ENCODE measurements at regions not wholly inside any gene's neighbourhood (a gene's known extent, or its start where the extent isn't known, plus 50 kb on each side); places are given as distances from the start of the nearest gene placed in this dataset.

- Mint-ChIP-seq H3K4me3 (ENCODE audit: unreplicated experiment) (no peak overlapping the region), H3K9me3 (ENCODE audit: low read depth) (peaks cover 8% of the 10 kb centered on the region), H3K4me1 (ENCODE audit: low read depth) (no peaks in the 10 kb centered on the region), H3K27ac (ENCODE audit: unreplicated experiment) (no peak overlapping the region), H3K27me3 (ENCODE audit: low read depth) (peaks cover 47% of the 10 kb centered on the region), H3K36me3 (ENCODE audit: low read depth) (no peaks in the 10 kb centered on the region)
- TF ChIP-seq CTCF (IDR thresholded peaks at IDR 0.05): no peak
- peak; percentile 72 for DNase-seq (ENCODE audit: low spot score)
Measured at GRCh38 chr16:89034573-89034961, 57.6 kb upstream of the CBFA2T3 start.

- DNase-seq (ENCODE audit: low spot score): no peak
- Mint-ChIP-seq H3K4me3 (ENCODE audit: unreplicated experiment) (no peak overlapping the region), H3K27me3 (ENCODE audit: low read depth) (peaks cover 47% of the 10 kb centered on the region), H3K9me3 (ENCODE audit: low read depth) (peaks cover 8% of the 10 kb centered on the region), H3K36me3 (ENCODE audit: low read depth) (no peaks in the 10 kb centered on the region), H3K27ac (ENCODE audit: unreplicated experiment) (no peak overlapping the region), H3K4me1 (ENCODE audit: low read depth) (no peaks in the 10 kb centered on the region)
- TF ChIP-seq CTCF (IDR thresholded peaks at IDR 0.05): no peak
Measured at GRCh38 chr16:89034971-89035668, 58.1 kb upstream of the CBFA2T3 start.

DNA sequence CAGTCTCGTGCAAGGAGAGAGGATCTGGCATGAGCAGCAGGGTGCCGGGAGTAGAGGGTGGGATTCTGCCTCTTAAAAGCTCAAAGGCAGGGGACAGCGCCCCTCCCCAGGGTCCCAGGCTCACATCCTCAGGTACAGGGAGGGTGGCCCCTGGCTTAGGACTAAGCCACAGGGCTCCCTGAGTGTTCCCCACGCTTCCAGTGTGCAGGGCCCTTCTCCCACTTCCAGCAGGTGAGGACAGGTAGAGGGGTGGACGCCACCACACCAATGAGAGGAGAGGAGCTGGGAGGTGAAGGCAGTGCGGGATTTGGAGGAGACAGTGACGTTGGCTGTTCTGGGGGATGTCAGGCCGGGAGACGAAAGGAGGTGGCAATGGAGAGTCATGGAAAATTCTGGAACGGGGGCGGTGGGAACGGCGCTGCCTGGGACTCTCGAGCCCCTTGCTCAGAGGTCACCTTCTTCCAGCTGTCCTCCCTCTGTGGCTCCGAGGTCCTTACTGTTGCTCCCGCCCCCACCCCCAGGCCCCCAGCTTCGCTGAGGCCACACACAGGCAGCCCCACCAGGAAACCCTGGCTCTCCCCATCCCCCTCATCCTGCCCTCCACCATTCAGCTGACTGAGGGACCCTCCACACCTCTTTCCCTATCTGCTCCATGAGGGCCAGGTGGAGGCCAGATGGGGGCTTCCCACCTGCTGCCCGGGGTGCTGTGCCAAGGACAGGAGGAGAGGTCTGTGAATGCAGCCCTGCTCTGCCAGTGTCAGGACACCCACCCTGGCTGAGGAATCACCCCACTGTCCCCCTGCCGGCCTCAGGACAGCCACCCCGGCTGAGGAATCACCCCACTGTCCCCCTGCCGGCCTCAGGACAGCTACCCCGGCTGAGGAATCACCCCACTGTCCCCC, 57.7 kb upstream of the ACSF3 start:
- Mint-ChIP-seq H3K4me1 (ENCODE audit: low read depth) (no peaks in the 10 kb centered on the region), H3K36me3 (ENCODE audit: low read depth) (no peaks in the 10 kb centered on the region), H3K27me3 (ENCODE audit: low read depth) (peaks cover 45% of the 10 kb centered on the region), H3K4me3 (ENCODE audit: unreplicated experiment) (no peak overlapping the region), H3K27ac (ENCODE audit: unreplicated experiment) (no peak overlapping the region), H3K9me3 (ENCODE audit: low read depth) (peaks cover 5% of the 10 kb centered on the region)
- DNase-seq (ENCODE audit: low spot score): peak; percentile 78
- no peak for TF ChIP-seq CTCF (IDR thresholded peaks at IDR 0.05)

DNA sequence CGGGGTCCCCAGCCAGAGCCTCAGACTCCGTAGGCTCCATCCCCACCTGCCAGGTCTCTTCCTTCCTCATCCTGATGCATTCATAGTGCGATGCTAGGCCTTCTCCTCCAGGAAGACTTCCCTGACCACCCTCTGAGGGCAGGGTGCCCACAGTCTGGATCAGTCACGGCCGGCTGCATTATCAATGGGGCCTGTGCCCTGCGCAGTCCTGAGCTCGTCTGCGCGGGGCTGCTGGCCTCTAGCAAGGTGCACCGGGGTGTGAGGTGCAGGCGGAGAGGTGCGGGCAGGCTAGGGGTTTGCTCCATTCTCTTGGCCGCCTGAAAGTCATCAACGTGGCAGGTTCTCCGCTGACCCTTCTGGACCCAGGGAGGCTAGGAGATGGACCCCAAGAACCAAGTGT, 56.9 kb upstream of the ACSF3 start:
- DNase-seq (ENCODE audit: low spot score): peak; percentile 79
- TF ChIP-seq CTCF (IDR thresholded peaks at IDR 0.05): no peak
- Mint-ChIP-seq H3K4me3 (ENCODE audit: unreplicated experiment) (no peak overlapping the region), H3K36me3 (ENCODE audit: low read depth) (no peaks in the 10 kb centered on the region), H3K4me1 (ENCODE audit: low read depth) (no peaks in the 10 kb centered on the region), H3K27ac (ENCODE audit: unreplicated experiment) (no peak overlapping the region), H3K27me3 (ENCODE audit: low read depth) (peaks cover 44% of the 10 kb centered on the region), H3K9me3 (ENCODE audit: low read depth) (no peaks in the 10 kb centered on the region)

GRCh38 chr16:89037261-89038152, 56.1 kb upstream of the ACSF3 start:
- H3K4me3 Mint-ChIP-seq (ENCODE audit: unreplicated experiment): no peak overlapping the region
- no peaks in the 10 kb centered on the region for H3K4me1 Mint-ChIP-seq (ENCODE audit: low read depth)
- H3K36me3 Mint-ChIP-seq (ENCODE audit: low read depth): no peaks in the 10 kb centered on the region
- no peak for TF ChIP-seq CTCF (IDR thresholded peaks at IDR 0.05)
- H3K27me3 Mint-ChIP-seq (ENCODE audit: low read depth): peaks cover 37% of the 10 kb centered on the region
- H3K27ac Mint-ChIP-seq (ENCODE audit: unreplicated experiment): no peak overlapping the region
- H3K9me3 Mint-ChIP-seq (ENCODE audit: low read depth): no peaks in the 10 kb centered on the region
- DNase-seq (ENCODE audit: low spot score): peak; percentile 82

Data from chondrocyte (in vitro differentiated cells).